HG02884 (cell line): ENCODE measurements at regions not wholly inside any gene's neighbourhood (a gene's known extent, or its start where the extent isn't known, plus 50 kb on each side); places are given as distances from the start of the nearest gene placed in this dataset.

Experiments used
- ATAC-seq: cut with Tn5 transposase; IDR thresholded peaks from one replicate; pipeline ENCODE4 v1.9.1; 2021; ENCODE audit warnings: mild to moderate bottlenecking, moderate library complexity; ENCODE audit not compliant: unreplicated experiment

DNA sequence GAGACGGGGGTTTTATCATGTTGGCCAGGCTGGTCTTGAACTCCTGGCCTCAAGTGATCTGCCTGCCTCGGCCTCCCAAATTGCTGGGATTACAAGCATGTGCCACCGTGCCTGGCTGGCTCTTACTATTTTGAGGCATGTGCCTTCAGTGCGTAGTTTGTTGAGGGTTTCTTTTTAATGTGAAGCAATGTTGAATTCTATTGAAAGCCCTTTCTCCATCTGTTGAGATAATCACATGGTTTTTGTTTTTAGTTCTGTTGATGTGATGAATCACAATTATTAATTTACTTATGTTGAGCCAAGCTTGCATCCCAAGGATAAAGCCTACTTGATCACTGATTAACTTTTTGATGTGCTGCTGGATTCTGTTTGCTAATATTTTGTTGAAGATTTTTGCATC, 290.9 kb downstream of the KCNRG start:
- ATAC-seq = no peak

DNA sequence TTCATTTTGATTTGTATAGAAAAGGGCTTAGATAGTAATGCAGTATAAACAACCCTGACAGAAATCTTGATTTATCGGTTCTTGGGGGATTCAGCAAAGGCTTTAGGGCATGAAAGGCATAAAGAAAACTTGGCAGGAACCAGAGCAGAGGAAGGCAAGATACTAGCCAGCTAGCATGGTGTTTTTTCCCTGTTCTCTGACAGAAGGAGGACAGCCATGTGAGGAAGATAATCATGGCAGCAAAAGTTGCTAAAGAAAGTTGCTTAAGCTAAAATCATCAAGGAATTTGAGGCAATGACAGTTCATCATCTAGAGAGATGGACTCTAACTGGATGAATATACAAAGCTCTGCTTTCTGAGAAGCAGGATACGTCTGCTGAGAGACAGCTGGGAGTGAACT, 294.1 kb downstream of the KCNRG start:
- no peak for ATAC-seq

DNA sequence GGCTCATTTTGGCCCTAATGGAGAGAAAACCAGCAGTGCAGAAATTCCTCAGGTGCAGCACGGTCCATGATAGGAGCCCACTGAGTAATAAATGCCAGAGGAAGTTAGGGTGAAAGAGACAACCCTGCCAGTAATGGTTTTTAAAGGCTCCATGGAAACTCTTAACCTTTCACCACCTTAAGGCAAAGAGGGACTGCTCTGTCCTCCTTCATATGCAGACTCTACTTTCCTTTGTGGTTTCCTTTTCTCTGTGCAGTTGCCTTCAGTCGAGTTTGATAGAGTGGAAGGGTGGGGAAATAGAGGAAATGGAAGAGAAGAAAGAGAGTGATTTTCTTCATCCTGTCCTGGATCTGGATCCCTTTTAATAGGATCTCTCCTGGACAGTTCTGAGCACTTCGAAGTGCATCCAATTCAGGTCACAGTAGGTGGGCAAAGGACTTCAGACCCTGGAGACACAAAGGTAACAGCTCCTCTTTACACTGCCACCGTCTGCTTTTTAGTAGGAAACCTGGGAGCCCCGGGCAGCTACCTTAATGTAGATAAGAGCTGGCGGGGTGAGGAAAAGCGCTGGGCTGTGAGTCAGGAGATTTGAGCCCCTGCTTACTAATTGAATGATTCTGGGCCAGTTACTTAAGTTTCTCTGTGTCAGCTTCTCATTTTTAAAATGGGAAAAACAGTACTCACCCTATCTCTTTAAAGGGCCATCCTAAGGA, 294.8 kb downstream of the KCNRG start:
- ATAC-seq = no peak

DNA sequence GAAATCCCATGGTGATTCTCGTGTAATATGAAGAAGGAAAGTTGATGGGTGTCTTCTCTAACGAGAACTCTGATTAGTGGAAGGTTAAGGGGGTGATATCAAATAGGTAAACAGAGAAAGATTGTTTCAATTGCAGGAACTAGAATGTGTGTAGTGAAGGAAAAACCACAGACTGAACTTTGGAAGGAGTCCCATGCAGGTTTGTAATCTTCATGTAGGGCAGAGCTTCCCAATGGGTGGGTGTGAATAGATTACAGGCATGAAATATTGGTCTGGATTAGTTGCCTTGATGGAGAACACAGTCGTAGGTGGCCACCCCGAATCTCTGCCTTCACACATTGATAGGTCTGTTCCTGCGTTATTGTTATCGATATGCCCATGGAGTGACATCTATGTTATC, 295.5 kb downstream of the KCNRG start:
- ATAC-seq = no peak

DNA sequence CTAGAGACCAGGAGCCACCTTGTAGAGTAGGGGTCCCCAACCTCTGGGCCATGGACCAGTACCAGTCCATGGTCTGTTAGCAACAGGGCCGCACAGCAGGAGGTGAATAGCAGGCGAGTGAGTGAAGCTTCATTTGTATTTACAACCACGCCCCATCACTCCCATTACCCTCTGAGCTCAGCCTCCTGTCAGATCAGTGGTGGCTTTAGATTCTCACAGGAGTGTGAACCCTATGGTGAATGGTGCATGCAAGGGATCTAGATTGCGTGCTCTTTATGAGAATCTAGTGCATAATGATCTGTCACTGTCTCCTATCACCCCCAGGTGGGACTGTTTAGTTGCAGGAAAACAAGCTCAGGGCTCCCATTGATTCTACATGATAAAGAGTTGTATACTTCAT, 303.6 kb downstream of the KCNRG start:
- ATAC-seq = no peak

DNA sequence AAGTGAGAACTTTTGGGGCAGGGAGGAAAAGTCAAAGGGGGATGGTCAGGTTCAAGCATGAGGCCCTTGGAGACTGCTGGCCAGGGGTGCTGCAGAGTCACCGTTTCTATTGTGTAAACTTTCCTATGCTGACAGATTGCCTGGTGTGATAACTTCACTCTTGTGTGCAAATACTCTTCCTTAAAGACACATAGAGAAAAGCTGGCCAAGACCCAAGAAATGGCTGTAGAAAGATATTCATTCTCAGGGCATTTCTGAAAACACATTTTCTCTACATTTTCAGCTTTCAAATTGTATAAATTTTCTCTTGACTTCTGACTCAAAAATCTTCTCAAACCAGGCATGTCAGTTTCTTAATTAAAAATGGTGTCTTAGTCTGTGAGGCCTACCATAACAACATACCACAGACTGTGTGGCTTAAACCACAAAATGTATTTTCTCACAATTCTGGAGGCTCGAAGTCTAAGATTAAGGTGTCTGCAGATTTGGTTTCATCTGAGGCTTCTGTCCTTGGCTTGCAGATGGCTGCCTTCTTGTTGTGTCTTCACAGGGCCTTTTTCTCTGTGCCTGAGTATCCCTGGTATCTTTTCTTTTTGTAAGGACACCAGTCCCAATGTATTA, 304.5 kb downstream of the KCNRG start:
- no peak for ATAC-seq

DNA sequence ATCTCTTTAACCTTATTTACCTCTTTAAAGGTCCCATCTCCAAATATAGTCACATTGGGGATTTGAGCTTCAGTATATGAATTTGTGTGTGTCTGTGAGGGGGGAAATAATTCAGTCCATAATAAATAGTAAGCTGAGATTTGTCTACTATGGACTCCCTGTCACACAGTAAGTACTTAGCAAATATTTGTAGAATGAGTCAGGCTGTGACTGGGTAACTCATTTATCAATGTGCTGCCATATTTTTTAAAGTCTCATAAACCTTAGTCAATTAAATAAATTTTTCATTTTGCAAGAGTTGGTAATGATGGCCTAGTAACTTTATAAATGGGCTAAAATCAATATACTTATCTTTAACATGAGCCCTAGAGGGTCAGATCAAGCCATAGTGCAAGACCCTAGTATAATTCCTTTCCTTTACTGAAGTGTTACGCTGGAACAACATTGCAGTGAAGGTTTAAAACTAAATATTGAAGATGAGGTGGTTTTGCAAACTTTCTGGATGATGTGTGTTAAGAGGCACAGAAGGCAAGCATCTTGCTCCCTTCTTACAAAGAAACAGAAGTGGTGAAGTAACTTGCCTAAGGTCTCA, 305.1 kb downstream of the KCNRG start:
- ATAC-seq = no peak

DNA sequence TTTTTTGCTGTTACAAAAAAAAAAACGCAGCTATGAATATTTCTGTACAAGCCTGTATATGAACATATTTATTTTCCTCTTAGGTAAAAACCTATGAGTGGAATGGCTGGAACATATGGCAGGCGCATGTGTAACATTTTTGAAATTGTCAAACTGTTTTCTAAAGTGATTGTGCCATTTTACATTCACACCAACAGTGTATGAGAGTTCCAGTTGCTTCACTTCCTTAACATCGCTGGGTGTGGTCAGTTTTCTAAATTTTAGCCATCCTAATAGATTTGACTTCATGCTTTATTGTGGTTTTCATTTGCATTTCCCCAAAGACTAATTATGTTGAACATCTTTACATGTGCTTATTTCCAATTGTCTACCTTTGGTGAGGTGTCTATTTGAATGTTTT, 306.8 kb downstream of the KCNRG start:
- no peak for ATAC-seq

DNA sequence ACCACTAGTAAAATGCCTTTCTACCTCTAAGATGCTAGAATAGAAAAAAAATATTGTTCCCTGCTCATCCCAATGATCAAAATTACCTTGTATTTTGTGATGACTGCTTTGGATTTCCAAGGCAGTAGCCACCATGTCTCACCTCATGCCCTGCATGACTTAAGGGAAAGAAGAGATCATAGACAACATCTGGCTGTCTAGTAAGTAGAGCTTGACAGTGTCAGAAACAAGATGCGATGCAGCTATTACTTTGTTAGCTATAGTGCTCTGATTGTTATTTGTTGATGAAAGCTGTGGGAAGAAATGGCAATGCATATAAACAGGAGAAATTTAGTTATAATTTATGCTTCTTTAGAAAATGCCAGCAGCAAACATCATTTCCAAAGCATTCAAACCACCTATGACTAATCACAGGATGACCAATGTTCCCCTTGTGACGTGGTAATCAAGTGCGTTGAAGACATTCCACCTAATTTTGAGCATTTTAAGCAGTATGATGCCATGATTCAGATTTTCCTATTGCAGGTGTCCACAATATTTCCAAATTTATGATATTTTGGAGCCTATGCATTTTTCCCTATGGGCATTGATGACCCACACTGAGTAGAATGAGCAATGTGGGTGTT, 308.3 kb downstream of the KCNRG start:
- no peak for ATAC-seq

DNA sequence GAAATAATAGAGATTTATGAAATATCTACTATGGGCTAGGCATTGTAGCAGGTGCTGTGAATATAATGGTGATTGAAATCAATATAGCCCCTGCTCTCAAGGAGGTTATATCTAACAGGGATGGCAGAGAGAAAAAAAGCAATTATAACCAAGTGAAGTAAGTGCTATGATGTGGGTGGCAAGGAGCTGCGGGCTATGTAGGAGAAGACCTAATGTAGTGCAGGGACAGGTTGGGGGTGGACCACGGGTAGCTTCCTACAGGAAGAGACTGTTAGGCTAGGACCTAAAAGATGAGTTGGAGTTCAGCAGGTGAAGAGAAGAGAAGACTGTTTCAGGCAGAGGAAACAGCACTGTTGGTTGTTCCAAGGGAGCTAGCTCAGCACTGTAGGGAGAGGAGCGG, 311.0 kb downstream of the KCNRG start:
- no peak for ATAC-seq

DNA sequence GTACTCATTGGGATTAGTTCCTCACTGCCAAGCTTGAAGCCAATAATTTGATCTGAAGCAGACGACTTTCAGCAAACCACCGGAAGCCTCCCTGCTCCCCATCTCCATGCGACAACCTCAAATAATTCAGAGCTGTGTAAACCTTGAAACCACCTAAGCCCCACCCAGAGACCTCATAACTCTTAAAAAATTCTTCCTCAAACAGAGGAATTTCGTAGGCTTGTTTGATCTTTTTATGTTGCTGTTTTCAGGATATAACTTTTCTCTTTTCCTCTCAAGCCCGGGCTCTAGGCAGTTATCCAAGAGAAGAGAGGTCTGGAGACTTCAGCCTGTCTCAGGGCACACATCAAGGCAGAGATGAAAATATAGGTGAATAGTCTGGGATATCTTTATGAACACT, 311.6 kb downstream of the KCNRG start:
- ATAC-seq = no peak

DNA sequence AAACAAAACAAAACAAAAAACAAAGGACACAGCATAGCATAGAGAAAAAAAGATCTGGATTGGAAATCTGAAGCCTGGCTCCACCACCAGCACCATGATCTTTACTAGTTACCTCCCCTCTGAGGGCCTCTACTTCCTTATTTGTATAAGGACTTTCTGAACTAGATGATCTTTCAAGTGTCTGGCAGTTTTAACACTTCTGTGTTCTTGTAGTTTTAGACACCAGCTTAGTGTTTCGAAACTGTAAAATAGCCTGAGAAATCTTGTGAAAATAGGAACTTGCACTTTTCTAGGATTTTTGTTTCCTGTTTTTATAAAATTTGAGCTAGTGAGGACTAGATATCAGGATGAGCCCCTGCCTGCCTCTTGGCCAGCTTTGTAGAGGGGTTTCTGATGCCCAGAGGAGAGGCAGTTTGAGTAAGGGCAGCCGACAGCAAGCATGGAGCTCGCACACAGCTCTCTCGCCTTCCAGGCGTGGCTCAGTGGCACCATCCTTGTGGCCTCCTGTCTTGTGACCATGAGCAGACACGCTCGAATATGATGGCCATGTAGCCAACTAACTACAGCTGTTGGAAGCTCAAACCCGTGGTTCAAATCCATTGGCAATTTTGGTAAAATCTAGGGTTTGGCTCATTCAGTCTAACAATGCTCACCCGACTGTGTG, 319.0 kb downstream of the KCNRG start:
- no peak for ATAC-seq

DNA sequence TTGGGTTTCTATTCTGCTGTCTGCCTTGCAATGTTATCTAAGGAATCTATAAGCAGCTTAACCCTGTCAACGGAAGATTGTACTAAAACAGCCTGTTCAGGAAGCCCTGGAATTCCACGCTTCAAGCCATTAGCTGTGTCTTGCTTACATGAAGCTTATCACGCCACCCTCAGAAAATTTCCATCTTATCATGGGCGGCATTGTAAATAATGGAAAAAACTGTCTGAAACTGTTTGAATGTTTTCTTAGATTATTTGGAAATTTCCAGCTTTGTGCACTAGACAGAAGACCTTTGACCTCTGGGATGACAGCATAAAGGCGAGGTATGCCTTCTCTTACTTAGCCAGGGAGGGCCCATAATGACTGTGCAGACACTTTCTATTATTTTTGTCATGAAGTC, 319.7 kb downstream of the KCNRG start:
- no peak for ATAC-seq

DNA sequence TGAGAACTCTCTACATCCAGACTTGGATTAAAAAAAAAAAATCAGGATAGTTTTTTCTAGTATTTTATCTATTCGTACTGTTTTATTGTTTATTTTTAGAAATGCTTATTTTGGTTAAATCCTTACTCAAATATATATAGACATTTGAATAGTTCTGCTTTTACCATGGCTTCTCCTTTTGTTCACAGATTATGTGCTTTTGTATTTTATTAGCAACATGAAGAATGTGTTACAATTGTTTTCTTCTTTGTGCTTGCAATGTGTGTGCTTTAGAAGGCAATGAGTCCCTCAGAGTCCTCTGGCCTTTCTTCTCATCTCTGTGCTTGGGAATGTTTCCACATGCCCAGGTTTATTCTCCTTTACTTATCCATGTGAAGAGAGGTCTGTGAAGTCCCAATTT, 324.0 kb downstream of the KCNRG start:
- no peak for ATAC-seq

DNA sequence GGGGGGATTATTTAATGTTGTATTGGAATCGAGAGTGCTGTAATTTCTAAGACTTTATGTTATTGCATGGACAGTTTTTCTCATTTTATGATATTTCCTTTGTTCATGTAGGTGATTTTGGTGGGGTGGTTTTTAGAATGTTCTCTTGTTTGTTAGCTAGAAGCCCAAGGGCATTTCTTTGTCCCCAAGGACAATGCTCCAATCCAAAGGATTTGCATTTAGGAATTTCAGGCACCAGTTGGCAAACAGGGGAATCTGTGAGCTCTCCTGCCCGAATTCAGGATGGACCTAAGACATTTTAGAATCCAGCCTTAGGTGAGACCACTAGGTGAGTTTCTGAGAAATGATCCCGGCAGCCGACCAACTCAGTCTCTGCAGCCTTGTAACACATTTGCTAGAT, 324.9 kb downstream of the KCNRG start:
- no peak for ATAC-seq

DNA sequence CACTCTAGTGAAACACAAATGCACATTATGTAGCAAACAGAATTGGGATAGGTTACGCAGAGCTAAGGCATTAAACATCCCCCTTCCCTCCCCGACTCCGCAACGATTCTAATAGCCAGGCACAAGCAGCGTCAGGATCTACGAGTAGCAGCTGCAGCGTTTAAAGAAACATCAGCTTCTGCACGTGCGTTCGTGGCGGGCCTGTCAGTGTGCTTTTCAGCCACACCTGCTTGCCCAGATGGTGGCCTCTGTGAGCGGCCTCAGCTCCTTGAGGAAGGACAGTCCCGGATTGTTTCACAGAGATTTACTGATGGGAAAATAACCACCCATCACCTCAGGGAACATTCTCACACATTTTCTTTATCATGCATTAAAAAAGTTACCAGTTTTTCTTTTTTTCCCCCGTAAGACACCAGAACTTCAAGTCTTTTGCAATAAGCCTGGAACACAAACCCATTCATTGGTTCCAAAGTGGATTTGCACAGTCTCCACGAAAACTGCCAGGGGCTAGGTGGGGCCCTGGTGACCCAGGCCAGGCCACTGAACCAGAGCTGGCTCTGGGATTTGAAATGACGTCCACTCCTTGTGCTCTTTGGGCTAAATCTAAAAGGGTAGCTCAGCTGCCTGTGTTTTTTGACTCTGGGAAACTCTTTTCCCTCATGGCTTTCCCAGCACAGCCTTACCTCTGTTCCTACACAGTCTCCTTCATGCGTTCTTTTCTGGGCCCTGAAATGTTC, 325.5 kb downstream of the KCNRG start:
- no peak for ATAC-seq

DNA sequence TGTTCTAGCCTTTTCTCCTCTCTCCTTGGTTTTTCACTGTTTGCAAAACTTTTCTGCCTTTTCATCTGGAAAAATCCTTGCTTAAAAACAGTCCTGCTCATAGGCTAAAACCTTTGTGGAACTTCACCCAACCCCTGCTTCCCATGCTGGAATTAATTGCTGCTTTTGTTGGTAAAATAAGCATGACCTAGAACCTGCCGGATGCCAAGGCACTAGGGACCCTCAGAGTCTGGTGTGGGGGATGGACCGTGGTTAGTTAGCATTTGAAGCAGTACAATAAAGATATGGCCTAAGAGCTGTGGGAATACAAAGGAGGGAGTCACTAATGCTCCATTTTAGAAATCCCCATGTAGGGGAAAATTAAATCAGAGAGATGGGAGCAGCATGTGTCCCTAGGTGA, 326.3 kb downstream of the KCNRG start:
- no peak for ATAC-seq

DNA sequence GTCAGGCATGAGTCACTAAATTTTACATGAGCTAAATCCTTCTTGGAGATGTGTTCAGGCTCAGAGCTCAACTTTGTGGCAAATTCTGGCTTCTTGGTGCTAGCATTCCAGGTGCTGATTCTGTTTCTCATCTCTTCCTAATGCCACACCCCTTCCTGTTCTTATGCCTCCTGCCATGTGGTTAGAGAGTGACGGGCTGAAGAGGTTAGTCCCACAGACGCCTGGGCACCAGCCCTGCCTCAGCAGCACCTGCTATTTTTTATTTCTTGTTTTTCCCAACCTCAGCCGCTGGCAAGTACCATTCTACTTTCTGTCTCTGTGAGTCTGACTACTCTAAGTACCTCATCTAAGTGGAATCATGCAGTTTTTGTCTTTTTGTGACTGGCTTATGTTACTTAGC, 329.5 kb downstream of the KCNRG start:
- no peak for ATAC-seq

DNA sequence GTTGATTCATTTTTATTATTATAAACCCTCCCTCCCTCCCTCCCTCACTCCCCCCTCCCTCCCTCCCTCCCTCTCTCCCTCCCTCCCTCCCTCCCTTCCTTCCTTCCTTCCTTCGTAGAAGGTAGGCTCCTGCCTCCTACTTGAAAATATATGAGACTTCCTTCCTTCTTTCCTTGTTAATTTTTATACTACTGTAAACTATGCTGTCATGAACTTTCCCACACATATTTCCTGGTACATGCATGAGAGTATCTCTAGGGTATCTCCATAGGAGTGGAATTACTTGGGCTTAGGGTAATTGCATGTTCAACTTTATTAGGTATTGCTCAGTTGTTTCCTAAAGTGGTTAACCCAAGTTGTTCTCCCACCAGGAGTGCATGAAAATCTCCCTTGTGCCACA, 330.6 kb downstream of the KCNRG start:
- no peak for ATAC-seq

DNA sequence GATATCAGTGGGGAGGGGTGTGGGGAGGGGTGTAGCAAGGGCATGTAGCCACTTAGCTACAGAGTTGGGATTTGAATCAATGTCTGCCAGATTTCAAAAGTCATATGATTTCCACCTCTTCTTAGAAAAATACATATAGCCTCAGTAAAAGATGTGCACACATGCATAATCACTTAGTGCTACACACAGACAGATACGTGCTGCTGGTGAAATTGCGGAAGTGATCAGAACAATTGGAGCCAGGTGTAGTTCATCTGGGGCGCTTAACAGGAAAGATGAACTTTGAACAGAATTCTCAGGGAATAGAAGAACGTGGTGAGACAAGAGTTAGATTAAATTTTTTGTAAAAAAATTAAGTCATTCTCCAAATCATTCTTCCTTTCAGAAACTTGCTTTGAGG, 333.1 kb downstream of the KCNRG start:
- ATAC-seq = no peak
